LHCN-M2 (cell line): ENCODE measurements at regions not wholly inside any gene's neighbourhood (a gene's known extent, or its start where the extent isn't known, plus 50 kb on each side); places are given as distances from the start of the nearest gene placed in this dataset.

ENCODE experiments used
- DNase-seq: peaks from one replicate; pipeline ENCODE4 v3.0.0-alpha.2; 2012; ENCODE audit warnings: low read depth

DNA sequence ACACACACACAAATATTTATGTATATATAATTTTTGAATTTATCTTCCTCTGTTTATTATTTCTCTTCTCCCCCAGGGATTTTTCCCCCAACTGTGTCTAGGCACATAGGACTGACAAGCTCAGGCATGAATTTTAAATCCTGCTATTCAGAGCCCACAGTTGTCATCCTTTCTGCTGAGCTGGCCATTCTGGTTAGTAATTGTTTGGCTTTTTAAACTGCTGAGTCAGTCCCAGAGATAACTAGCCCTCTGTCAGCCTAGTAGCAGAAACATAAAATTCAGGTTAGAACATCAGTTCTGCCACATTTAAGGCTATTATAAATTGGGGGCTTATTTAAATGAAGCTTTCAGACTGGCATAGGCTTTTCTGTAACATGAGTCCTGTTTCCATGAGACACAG lies 151.7 kb upstream of the MAOA start:
- DNase-seq: no peak

DNA sequence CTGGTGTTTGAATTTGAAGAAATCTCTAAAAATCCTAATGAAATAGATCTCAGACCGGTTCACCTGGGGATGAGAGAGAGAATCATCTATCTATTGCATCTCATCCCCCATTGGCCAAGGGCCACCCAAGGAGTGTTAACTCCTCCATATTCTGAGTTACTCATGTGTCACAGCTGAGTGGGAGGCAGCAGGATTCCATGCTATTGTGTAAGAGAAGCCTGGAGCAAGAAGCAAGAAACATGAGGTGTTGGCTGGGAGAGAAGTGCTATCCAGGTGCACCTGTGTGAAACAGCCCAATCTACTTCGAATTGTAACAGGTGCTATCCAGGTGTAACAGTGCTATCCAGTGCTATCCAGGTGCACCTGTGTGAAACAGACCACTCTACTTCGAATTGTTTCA lies 150.3 kb upstream of the MAOA start:
- DNase-seq: no peak

DNA sequence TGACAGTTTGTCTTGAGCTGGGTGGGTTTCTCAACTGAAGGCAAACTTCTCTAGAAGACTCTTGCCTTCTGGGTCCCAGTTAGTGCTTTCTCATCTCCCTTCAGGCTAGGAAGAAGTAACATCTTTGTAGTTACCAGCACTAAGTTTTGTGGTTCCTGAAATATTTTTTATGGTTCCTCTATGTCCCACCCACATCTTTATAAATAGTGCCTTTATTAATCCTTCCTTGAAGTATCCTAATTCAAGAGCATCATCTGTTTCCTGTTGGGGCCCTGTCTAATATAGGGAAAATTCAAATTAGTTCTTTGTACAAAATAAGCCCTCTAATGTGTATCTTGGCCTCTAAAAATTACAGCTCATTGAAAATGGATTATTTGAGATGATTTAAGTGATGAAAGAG lies 147.4 kb upstream of the MAOA start:
- no peak for DNase-seq

DNA sequence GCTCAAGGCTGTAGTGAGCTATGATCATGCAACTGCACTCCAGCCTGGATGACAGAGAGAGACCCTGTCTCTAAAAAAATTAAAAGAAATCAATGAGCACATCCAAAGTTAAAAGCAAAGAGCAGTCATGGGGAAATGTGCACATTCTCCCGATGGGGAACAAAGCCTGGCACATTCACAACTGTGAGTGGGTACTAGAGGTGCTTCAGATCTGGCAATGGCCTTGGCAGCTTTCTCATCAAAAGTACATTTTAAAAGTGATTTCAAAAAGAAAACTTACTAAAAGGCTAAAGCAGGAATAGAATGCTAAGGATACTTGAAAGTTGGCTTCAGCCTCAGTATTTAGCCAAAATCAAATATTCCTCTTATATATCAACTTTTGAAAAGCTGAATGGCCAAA lies 145.9 kb upstream of the MAOA start:
- no peak for DNase-seq

DNA sequence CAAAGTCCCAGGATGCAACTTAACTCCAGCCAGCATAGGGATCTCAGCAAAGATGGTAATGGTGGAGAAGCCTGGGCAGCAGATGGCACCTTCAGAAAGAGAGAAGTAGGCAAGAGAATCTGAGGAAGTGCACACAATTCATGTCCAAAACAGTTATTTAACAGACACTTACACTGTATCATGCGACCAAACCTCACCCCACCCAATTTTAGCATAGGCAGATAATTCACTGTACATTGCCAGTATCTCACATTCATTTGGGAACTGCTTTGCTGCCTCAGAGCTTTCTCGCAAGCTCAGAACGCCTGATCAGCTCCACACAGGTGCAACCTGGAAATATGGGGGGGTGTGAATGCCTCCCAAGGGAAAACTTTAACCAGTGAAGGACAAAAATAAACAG lies 143.0 kb upstream of the MAOA start:
- no peak for DNase-seq

DNA sequence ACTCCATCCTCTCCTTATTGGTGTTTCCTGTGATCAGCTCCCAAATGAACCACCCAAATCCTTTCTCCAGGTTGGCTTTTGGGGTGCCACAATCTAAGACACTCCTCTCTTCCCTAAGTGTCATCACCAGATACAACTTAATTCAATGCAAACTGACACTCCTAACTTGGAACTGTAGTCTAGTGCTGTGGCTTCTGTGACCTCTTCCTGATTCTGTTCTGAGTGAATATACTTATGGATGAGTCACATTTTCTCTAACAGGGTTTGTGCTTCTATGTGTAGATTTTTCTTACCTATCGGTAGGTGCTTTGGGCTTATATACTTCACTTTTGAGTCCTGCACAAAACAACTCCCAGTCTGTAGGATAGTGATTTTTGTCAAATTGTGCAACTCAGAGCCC lies 141.3 kb upstream of the MAOA start:
- no peak for DNase-seq

DNA sequence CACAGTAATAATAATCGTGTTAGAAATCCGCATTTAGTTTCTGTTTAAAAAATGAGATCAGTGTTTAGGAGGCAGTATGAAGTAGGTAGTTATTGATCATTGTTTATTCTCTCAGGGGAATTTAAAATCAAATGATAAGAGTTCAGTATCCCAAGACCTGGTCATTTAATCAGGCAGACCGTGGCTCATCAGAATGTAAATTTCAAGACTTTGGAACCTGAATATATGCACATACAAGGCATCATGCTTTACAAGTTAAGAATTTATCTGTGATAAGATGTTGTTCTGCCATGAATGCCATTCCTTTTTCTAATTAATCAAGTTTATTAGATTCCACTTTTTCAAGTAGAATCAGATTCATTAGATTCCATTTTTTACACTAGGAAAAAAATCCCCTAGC lies 133.5 kb upstream of the MAOA start:
- no peak for DNase-seq

DNA sequence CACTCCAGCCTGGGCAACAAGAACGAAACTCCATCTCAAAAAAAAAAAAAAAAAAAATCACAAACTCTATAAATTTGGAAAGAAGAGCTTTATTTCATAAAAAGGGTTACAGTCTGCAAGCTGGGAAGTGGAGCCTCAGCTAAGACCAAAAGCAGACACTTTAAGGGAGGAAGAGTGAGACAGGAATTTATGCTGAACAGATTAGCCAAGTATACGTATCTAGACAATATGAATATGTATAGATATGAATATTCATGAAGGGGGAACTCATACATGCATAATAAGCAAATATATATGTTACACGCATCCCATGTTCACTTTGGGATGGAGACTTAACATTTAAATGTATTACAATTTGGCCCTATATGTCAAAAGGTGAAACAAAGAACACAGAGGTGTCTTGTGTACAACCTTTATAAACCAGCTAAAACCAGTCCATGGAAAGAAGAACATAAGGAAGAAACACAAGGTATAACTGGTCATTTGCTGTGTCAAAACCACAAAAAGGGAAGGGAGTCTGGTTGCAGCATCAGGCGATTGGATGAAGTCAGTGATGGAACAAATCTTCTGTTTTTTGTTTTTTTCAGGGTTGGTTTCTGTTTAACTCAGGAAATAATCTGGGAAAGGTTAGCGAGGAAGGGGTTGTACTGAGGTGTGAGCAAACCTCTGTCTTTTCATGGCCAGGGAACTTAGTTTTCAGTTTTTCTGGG lies 130.0 kb upstream of the MAOA start:
- no peak for DNase-seq

DNA sequence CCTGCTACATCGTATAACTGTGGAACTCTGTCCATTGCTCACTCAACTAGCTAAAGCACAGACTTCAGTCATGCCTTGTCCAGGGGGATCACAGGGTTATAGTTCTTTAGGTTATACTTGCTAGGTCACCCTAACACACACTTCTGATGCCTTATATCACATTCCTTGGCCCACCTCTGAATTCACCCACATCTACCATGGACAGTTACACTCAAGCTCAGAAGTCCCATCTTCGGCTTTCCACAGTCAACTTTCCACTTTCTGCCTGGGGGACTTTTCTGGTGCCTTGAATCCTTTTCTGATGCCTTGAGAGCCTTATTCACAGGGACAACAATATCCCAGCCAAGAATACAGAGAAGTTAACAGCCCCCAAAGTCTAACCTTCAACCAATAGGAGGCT lies 129.2 kb upstream of the MAOA start:
- no peak for DNase-seq

DNA sequence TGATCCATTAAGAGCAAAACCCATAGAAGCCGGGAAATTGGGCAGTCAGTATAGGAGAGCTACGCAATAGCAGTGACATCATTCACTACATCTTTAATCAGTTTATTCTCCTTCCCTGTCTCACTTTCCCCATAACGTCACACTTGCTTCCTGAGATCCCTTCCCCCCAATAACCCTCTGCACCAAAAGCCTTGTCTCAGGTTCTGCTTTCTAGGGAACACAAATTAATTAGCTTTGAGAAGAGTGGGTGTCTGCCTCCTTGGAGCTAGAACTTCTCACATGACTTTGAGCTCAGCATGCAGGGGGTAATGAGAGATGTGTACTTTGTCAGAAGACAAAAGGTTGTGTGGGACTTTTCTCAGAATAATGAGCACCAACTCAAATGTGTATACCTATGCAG lies 128.3 kb upstream of the MAOA start:
- DNase-seq: no peak

DNA sequence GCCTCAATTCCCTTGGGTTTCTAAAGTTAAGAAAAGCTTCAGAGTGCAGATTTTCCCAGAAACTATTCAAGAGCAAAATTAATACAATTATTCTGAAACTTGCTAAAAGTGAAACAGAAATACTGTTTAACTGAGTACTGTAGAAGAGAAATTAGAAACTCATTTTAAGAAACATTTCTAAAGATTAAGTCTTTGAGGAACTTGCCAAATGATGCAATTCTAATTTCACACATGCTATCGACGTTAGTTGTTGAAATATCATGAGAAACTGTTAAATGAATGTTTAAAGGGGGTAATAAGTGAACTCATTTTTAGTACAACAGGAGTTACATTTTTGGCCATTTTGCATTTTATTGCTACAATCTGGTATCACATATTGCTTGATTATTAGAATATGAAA lies 125.3 kb upstream of the MAOA start:
- DNase-seq: no peak

DNA sequence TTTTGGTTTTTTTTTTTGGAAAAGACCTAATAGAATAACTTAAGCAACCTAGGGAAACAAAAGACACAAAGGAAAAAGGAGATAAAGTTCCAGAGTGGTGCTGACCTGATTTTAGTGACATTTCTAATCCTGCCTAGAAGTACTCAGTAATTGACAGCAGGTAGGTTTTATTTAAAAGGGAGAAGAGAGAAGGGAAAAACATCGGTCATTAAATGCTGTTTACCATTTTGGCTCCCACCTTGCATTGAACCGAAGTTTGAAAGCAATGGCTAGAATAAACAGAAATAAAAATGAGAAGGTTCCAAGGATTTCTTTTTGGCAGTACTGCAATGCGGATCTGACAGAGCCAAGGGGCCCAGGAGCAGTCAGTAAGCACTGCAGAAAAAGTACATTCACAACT lies 115.8 kb upstream of the MAOA start:
- no peak for DNase-seq

DNA sequence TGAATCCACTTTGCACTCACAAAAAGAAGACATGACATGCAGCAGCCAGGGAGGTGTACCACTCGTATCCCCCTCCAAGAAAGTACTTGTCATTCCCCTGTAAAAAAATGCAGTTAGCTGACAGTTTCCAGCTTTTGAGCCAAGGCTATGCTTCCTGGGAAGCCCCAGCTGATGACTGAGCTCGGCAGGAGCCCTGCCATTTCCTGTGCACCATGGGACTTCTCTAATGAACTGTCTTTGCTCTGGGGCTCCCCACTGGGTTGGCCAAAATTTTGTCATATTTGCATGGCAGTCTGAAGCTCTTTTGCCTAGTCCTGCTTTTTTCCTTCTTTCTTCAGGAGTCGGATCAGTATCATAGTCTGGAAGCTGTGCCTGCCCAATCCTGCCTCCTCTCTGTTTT lies 104.5 kb upstream of the MAOA start:
- DNase-seq: no peak

DNA sequence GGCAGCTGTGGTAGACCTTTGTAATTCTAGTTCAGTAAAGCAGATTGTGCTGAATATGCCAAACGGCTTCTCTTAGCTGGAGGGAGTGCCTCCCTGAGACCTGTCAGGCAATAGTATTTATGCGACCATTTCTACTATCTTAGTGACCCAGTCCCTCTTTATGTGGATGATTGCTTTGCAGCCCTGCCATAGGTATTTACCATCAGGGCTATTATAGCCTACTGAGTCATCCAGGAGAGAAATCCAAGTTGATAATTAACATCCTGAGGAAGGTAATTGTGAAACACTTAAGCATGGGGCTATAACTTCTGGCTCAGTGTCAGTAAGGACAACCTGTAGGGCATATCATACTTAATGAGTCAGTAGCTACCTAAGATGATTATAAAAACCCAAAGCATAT lies 103.9 kb upstream of the MAOA start:
- no peak for DNase-seq

DNA sequence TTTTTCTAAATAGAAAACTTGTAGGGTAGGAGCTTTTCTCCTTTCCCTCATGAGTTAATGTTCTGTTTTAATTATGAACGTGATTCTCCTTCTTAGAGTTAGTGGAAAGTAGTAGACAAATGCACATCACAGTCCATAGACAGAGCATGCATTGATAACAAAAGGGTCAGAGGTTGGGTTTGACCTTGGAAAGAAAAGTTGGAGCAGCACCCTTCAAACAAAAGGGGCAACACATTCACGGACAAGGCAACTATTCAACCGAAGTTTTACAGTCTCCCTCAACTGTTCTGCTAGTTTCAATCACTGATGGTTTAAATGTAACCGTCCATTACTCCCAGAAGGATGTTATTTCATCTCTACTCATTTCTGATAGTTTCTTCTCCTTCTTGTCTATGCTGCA lies 103.4 kb upstream of the MAOA start:
- no peak for DNase-seq

DNA sequence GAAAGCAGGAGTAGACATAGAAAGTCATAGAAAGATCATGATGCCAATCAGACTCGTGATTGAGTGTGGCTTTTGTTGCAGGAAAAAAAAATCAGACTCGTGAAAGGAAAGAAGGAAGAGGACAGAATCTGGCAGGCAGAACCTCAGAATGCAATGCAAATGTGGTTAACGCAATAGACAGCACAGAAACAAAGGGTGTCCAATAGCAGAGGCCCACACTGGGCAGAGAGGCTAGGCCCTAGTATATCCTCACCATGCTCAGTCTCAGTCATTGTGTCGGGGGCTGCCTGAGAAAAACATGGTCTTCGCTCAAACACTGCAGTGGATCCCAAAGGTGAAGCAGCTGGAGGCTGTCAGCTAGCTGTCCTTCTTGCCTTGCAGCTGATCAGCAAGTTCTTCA lies 102.8 kb upstream of the MAOA start:
- DNase-seq: no peak

DNA sequence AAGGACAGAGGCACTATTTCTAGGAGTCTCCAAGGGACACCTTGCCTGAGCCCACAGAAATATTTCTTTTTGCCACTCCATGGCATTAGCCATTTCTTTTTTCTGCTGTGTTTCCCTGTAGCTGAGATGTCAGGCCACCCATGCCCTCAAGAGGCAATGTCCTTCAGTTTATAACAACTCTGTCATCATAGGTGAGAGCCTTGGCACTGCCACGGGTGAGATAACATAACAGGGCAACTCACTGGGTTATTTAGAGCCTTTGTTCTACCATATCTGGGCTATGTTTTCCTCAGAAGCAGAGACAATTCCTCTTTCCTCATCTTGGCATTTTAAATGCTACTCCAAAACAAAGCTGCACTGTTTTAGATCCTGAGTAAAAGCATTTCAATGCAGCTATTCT lies 99.9 kb upstream of the MAOA start:
- no peak for DNase-seq

DNA sequence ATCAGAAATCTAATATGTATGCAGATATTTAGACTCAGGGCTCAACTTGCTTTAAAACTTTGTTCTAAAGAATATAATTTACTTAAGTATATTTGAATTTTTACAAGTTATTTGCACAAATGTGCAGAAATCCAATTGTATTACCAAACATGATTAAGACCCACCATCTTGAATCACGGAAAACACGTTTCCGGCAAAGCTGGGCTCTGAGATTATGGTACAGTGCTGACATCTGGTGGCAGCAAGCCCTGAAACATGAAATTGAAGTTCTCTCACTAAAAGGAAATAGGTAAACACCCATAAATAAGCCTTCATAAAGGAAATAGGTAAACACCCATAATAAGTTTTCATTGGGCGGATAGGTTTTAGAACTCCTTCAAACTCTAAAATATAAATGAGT lies 98.3 kb upstream of the MAOA start:
- DNase-seq: peak; percentile 40

DNA sequence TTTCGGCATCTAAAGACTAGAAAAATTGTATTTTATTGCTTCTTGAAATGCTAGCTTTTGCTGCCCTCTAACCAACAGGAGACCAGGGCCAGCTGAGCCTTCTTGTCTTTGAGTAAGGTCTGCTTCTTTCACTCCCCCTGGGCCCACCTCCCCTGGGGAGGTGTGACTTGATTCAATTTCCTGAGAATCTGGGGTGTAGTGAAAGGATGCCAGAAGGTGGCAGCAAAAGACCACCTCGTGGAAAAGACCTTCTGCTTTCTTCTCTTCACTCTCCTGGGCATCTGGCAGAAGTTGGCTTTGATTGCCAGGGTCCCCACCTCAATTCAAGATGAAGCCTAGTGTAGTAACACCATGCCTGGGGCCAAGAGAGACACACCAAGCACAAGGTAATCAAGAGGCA lies 96.5 kb upstream of the MAOA start:
- DNase-seq: peak; percentile 28

DNA sequence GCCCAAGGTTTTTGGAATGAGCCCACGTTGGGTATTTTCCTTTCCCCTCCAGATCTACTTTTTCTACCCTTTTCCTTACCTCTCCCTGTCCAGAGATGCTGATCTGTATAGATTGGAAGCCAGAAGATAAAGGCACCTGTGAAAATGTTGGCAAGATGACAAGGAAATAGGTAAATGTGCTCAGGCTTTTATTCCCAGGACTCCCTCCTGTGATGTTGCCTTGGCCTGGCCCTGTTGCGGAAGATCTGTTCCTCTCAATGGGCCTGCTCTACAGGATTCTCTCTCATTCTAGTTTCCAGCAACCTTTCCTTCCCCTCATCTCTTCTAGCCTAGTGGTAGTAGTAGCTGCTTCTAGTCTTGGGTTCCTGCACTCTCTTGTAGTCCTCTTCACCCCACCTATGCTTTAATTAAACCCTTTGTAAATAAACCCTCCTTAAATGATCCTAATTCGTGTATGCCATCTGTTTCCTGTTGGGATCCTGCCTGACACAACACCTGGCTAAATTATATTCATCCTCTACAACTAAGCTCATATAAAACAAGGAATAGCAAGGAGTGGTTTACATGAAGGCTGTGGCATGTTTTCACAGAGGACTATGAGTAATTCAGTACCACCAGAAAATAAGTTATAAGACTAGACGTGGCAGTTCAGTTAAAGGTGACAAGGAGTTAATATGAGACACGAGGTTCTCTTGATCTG lies 95.7 kb upstream of the MAOA start:
- no peak for DNase-seq

DNA sequence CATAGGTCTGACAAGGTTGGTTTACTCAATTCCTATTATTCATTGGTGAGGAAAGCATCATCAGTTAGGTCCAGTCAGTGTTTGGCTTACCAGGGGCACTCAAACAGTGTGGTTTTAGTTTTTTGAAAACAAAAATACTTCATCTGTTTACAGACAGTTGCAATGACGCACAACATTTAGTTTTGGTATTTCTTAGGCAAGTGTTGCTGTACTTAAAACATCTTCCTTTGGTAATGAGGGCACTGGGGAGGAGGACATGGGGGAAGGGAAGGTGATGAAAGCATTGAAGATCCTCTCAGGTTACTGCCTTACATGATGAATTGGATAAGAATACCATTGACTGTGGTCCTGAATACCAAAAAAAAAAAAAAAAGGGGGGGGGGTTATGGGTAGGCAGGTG lies 93.7 kb upstream of the MAOA start:
- DNase-seq: no peak

DNA sequence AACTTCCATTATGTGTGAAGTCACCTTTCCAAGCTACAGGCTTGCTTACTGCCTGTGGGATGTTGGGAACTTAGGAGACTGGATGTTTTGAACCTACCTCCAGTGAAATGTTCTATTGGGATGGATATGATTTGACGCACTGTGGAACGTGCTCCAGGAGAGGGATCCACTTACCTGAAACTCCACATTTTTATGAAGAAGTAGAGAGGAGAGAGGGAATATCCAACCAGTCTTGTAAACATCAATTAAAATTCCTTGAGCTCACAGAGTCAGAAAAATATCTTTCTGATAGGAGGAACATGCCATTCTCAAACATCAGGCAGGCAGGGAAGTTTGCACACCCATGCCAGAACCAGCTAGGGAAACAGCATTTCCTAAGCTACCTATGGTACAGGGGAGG lies 91.1 kb upstream of the MAOA start:
- DNase-seq: no peak

DNA sequence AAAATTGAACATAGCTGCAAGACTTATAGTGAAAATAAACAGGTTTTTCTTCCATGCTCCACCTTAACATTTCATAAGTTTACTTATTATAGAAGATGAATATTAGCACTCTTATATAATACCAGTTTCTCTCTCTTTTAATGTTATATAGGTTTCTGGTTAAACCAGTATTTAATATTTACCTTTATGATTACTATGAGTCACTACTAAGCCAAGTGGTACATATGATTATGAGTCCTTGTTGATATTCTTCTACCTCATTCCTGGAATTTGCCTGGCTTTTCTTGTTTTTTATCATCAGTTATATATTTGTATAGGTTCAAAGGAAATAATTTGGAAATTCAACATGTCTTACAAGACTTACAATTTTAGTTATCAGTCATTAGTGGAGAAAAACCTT lies 89.9 kb upstream of the MAOA start:
- DNase-seq: no peak
